H1 (cell line): ENCODE measurements at regions not wholly inside any gene's neighbourhood (a gene's known extent, or its start where the extent isn't known, plus 50 kb on each side); places are given as distances from the start of the nearest gene placed in this dataset.
"Not testable (repeated sequence)": the region's sequence is repeated elsewhere in the genome, so short reads cannot be mapped to it uniquely, and the experiment has no call there.

ENCODE experiments used
- CTCF ChIA-PET: fragments of 300-600 bp; sonication (Branson Sonifier 250); formaldehyde crosslinking; loops from one replicate; lab custom pipeline; 2021; ENCODE audit not compliant: partially characterized antibody; lab: Charles Lee
- POLR2A ChIA-PET: fragments of 300-600 bp; sonication (Branson Sonifier 250); formaldehyde crosslinking; loops from one replicate; lab custom pipeline; 2021; ENCODE audit warnings: inconsistent platforms; ENCODE audit not compliant: partially characterized antibody; lab: Charles Lee
- DNase-seq, 2 experiments: peaks; one replicate each; pipeline versions ENCODE4 v3.0.0 to v3.0.0-alpha.2; 2010 to 2022; ENCODE audit warnings: low spot score in 2 of 2, low read depth in 1 of 2, mixed read lengths in 1 of 2
- FAIRE-seq: peaks from 2 replicates; lab custom pipeline; 2011; peaks lifted over from hg19 to GRCh38; lab: Jason Lieb, UNC
- H2AFZ ChIP-seq: 2 replicates; pipeline ENCODE4 v1.8.1; 2012; ENCODE audit warnings: low read length, inconsistent platforms
- H2AK5ac ChIP-seq: 2 replicates; pipeline ENCODE4 v1.6.1; 2013; ENCODE audit warnings: low read depth, low read length
- H2BK120ac ChIP-seq: replicated peaks from 2 replicates; pipeline ENCODE3; 2013; ENCODE audit warnings: low read depth, low read length, inconsistent platforms
- H2BK12ac ChIP-seq: 2 replicates; pipeline ENCODE4 v1.6.1; 2013; ENCODE audit warnings: low read depth, low read length
- H2BK15ac ChIP-seq: 2 replicates; pipeline ENCODE4 v1.6.1; 2013; ENCODE audit warnings: low read length
- H2BK20ac ChIP-seq: 2 replicates; pipeline ENCODE4 v1.6.1; 2013; ENCODE audit warnings: low read length
- H2BK5ac ChIP-seq: 2 replicates; pipeline ENCODE4 v1.6.1; 2013; ENCODE audit warnings: low read depth, low read length
- H3K14ac ChIP-seq: 2 replicates; pipeline ENCODE4 v1.6.1; 2013; ENCODE audit warnings: inconsistent platforms; ENCODE audit not compliant: insufficient read length
- H3K18ac ChIP-seq: 2 replicates; pipeline ENCODE4 v1.6.1; 2013; ENCODE audit warnings: low read length; ENCODE audit errors: extremely low read depth
- H3K23ac ChIP-seq: 2 replicates; pipeline ENCODE4 v1.6.1; 2013; ENCODE audit warnings: inconsistent platforms; ENCODE audit not compliant: insufficient read length
- H3K23me2 ChIP-seq: 2 replicates; pipeline ENCODE4 v1.6.1; 2013; ENCODE audit warnings: low read depth, low read length
- H3K27ac ChIP-seq: 2 replicates; pipeline ENCODE4 v1.6.1; 2011; ENCODE audit warnings: low read depth, low read length, inconsistent platforms
- H3K27me3 ChIP-seq, 4 experiments: replicated peaks in 1 of 4; 1 replicate in 1 of 4; 2 replicates in 3 of 4; pipeline versions ENCODE4 v1.6.1 to v1.8.1; 2011 to 2013; ENCODE audit warnings: low read length in 3 of 4, mild to moderate bottlenecking in 3 of 4, inconsistent platforms in 2 of 4, mixed read lengths in 2 of 4, moderate library complexity in 1 of 4; ENCODE audit not compliant: control insufficient read depth in 3 of 4, insufficient read depth in 3 of 4; ENCODE audit errors: extremely low read depth in 1 of 4
- H3K36me3 ChIP-seq, 4 experiments: 2 replicates each; pipeline versions ENCODE4 v1.6.1 to v1.8.1; 2011 to 2013; ENCODE audit warnings: mild to moderate bottlenecking in 4 of 4, low read length in 3 of 4, moderate library complexity in 2 of 4, control low read depth in 1 of 4, inconsistent platforms in 1 of 4; ENCODE audit not compliant: insufficient read depth in 4 of 4, control insufficient read depth in 2 of 4
- H3K4ac ChIP-seq: replicated peaks from 2 replicates; pipeline ENCODE3; 2013; ENCODE audit warnings: low read length, low read depth, mixed read lengths, inconsistent platforms; ENCODE audit not compliant: insufficient read length
- H3K4me1 ChIP-seq, 4 experiments: replicated peaks in 1 of 4; 1 replicate in 1 of 4; 2 replicates in 3 of 4; pipeline versions ENCODE4 v1.6.1 to v1.8.1; 2011 to 2013; ENCODE audit warnings: low read length in 3 of 4, inconsistent platforms in 2 of 4, mixed read lengths in 1 of 4; ENCODE audit not compliant: insufficient read depth in 4 of 4, control insufficient read depth in 3 of 4
- H3K4me2 ChIP-seq, 2 experiments: 2 replicates each; pipeline versions ENCODE4 v1.6.1 to v1.8.1; 2011 to 2013; ENCODE audit warnings: low read depth in 2 of 2, low read length in 2 of 2, control low read depth in 1 of 2, inconsistent platforms in 1 of 2, mild to moderate bottlenecking in 1 of 2; ENCODE audit not compliant: insufficient read depth in 1 of 2
- H3K4me3 ChIP-seq, 4 experiments: fragments of 200-600, 300-600 bp in 1 of 4; sonication (generic), shearing (Covaris generic), sonication (Bioruptor Twin) in 1 of 4; 2 replicates each; pipeline versions ENCODE4 v1.5.1 to v1.8.1; 2011 to 2016; ENCODE audit warnings: low read length in 4 of 4, low read depth in 3 of 4, control low read depth in 2 of 4, inconsistent platforms in 2 of 4, mild to moderate bottlenecking in 2 of 4, mixed read lengths in 1 of 4, moderate library complexity in 1 of 4; ENCODE audit not compliant: insufficient read depth in 2 of 4; ENCODE audit errors: extremely low read depth in 1 of 4
- H3K56ac ChIP-seq: replicated peaks from 2 replicates; pipeline ENCODE3; 2013; ENCODE audit warnings: low read depth, mild to moderate bottlenecking, mixed read lengths, low read length, inconsistent platforms; ENCODE audit not compliant: insufficient read length
- H3K79me1 ChIP-seq: 2 replicates; pipeline ENCODE4 v1.6.1; 2013; ENCODE audit warnings: low read depth, low read length, control low read depth
- H3K79me2 ChIP-seq, 2 experiments: 2 replicates each; pipeline versions ENCODE4 v1.6.1 to v1.8.1; 2012 to 2013; ENCODE audit warnings: low read length in 2 of 2, mild to moderate bottlenecking in 2 of 2, inconsistent platforms in 1 of 2; ENCODE audit not compliant: insufficient read depth in 2 of 2, control insufficient read depth in 1 of 2
- H3K9ac ChIP-seq, 4 experiments: replicated peaks in 1 of 4; 1 replicate in 1 of 4; 2 replicates in 3 of 4; pipeline versions ENCODE4 v1.6.1 to v1.8.1; 2011 to 2013; ENCODE audit warnings: low read depth in 3 of 4, low read length in 3 of 4, control low read depth in 2 of 4, mild to moderate bottlenecking in 2 of 4, moderate library complexity in 2 of 4, inconsistent platforms in 1 of 4; ENCODE audit errors: extremely low read depth in 1 of 4
- H3K9me3 ChIP-seq, 2 experiments: 2 replicates each; pipeline versions ENCODE4 v1.6.1 to v1.8.1; 2012 to 2013; ENCODE audit warnings: mild to moderate bottlenecking in 2 of 2, moderate library complexity in 2 of 2, control low read depth in 1 of 2, inconsistent platforms in 1 of 2, low read depth in 1 of 2, low read length in 1 of 2, mixed read lengths in 1 of 2; ENCODE audit not compliant: insufficient read depth in 2 of 2
- H4K20me1 ChIP-seq, 2 experiments: replicated peaks in 1 of 2; 2 replicates each; pipeline versions ENCODE3 to v1.8.1; 2011 to 2013; ENCODE audit warnings: inconsistent platforms in 2 of 2, low read length in 2 of 2, mild to moderate bottlenecking in 1 of 2; ENCODE audit not compliant: insufficient read depth in 2 of 2, control insufficient read depth in 1 of 2
- H4K5ac ChIP-seq: 2 replicates; pipeline ENCODE4 v1.6.1; 2013; ENCODE audit warnings: low read length, low read depth, mixed read lengths, inconsistent platforms; ENCODE audit not compliant: insufficient read length
- H4K8ac ChIP-seq: 2 replicates; pipeline ENCODE4 v1.8.0; 2013; ENCODE audit warnings: mild to moderate bottlenecking, moderate library complexity, low read length, inconsistent platforms; ENCODE audit not compliant: insufficient read depth; ENCODE audit errors: extremely low read depth
- H4K91ac ChIP-seq: replicated peaks from 2 replicates; pipeline ENCODE3; 2013; ENCODE audit warnings: low read length, mixed read lengths, inconsistent platforms; ENCODE audit not compliant: insufficient read length
- WGBS, 2 experiments: shearing (Covaris generic) in 1 of 2; methylation state at CpG; one replicate each; pipeline versions ENCODE4 v1.1.6 to v1.1.7; 2013 to 2015; ENCODE audit warnings: low lambda C conversion rate in 2 of 2, mixed read lengths in 2 of 2, inconsistent platforms in 1 of 2, low coverage in 1 of 2, missing lambda C conversion rate in 1 of 2; ENCODE audit not compliant: insufficient replicate concordance in 2 of 2, insufficient coverage in 1 of 2, insufficient read length in 1 of 2; ENCODE audit errors: extremely low coverage in 1 of 2, missing lambda C conversion rate in 1 of 2; 5-methylcytosine and 5-hydroxymethylcytosine counted together

DNA sequence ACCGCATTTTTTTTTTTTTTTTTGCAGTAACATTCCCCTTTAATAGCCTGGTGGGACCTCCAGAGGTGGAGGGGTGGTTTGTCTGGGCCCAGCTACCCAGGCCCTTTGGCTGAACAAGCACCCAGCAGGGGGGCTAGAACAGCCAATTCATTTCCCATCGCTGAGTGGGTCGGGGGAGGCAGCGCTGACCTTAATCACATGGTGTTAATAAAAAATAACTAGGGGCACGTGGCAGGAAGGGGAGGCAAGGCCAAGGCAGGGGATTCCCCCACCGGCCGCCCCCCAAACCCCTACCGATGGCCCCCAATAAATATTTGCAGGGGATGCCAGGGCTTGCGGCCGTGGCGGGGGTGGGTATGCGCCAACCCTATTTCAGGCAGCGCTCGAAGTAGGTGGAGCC lies 1709.9 kb downstream of the TP53TG3F start:
- H3K18ac ChIP-seq, H3K9ac ChIP-seq, CTCF ChIA-PET, H2BK20ac ChIP-seq, DNase-seq, H3K4me3 ChIP-seq, POLR2A ChIA-PET, H3K4ac ChIP-seq, H3K4me1 ChIP-seq, H2BK120ac ChIP-seq, H2BK15ac ChIP-seq, H4K5ac ChIP-seq, H4K20me1 ChIP-seq, H2BK12ac ChIP-seq, H3K27ac ChIP-seq, H3K23me2 ChIP-seq, H3K14ac ChIP-seq, H3K79me2 ChIP-seq, H3K56ac ChIP-seq, H3K36me3 ChIP-seq, H3K4me2 ChIP-seq, H4K8ac ChIP-seq, H3K23ac ChIP-seq, H4K91ac ChIP-seq, H2AK5ac ChIP-seq, H3K27me3 ChIP-seq, H3K79me1 ChIP-seq, FAIRE-seq, H2BK5ac ChIP-seq, H2AFZ ChIP-seq: not testable (repeated sequence)
- peaks cover 19 to 46% of the 10 kb centered on the region in 2 experiments; a peak in 3 of 4 replicates for H3K9me3 ChIP-seq
- 81% methylated on average over 13 of the region's 14 CpGs; no CpG with 5 or more reads in 1 of the 2 experiments for WGBS, 2 experiments

DNA sequence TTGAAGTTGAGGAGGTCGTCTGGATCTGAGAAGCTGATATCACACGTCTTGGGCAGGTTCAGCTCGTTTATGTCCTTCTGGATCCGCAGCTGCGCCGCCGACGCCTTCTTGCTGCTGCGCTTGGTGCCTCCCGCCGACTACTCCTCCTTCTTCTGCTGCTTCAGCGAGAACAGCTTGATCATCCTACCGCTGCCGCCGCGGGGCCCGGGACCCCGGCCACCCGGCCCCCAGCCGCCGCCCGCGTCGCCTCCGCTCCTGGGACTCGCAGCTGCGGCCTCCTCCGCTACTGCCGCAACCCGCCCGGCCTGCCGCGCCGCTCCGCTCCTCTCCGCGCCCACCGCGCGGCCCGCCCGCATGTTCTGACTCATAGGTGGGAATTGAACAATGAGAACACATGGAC lies 1710.6 kb downstream of the TP53TG3F start:
- DNase-seq, H4K91ac ChIP-seq, H3K56ac ChIP-seq, H2BK12ac ChIP-seq, H3K14ac ChIP-seq, H2AK5ac ChIP-seq, H2BK15ac ChIP-seq, H3K27me3 ChIP-seq, H2BK20ac ChIP-seq, H3K4me2 ChIP-seq, H4K8ac ChIP-seq, H4K20me1 ChIP-seq, H2BK5ac ChIP-seq, H3K9ac ChIP-seq, H2BK120ac ChIP-seq, H3K79me1 ChIP-seq, H3K4me3 ChIP-seq, H3K18ac ChIP-seq, H3K4ac ChIP-seq, H2AFZ ChIP-seq, H3K79me2 ChIP-seq, CTCF ChIA-PET, H3K27ac ChIP-seq, H3K23ac ChIP-seq, H3K36me3 ChIP-seq, H4K5ac ChIP-seq, H3K4me1 ChIP-seq, FAIRE-seq, H3K23me2 ChIP-seq, POLR2A ChIA-PET: not testable (repeated sequence)
- H3K9me3 ChIP-seq: peaks cover 23 to 51% of the 10 kb centered on the region in 2 experiments; a peak in 3 of 4 replicates
- WGBS, 2 experiments: 83% methylated on average over 7 of the region's 42 CpGs; no CpG with 5 or more reads in 1 of the 2 experiments
